HepG2 (cell line): ENCODE measurements at regions not wholly inside any gene's neighbourhood (a gene's known extent, or its start where the extent isn't known, plus 50 kb on each side); places are given as distances from the start of the nearest gene placed in this dataset.

Experiments
- ATAC-seq: fragments of 200-7000 bp; cut with Tn5 transposase; 3 replicates; pipeline ENCODE4 v1.9.1; 2020; ENCODE audit warnings: mild to moderate bottlenecking, moderate library complexity
- BruUV-seq: library from RNA; stranded (reverse); fragments of 400-500 nt; replicated peaks from 2 replicates; lab custom pipeline; 2021; lab: Mats Ljungman, UMichigan
- CTCF ChIA-PET: fragments of 300-600 bp; formaldehyde crosslinking; extraction: SDS; loops from one replicate; lab custom pipeline; 2021; ENCODE audit warnings: low total read pairs, inconsistent platforms, low intra/inter-chr PET ratio; lab: Yijun Ruan, JAX
- POLR2A ChIA-PET: fragments of 350-600 bp; sonication (Branson Sonifier 250); formaldehyde crosslinking; loops from one replicate; lab custom pipeline; 2020; ENCODE audit warnings: antibody characterized with exemption, inconsistent platforms; lab: Yijun Ruan, JAX
- DNase-seq: peaks from one replicate; pipeline ENCODE4 v3.0.0-alpha.2; 2015; ENCODE audit warnings: low spot score
- FAIRE-seq: peaks from 3 replicates; lab custom pipeline; 2011; peaks lifted over from hg19 to GRCh38; lab: Jason Lieb, UNC
- H2AFZ ChIP-seq: one replicate; pipeline ENCODE4 v1.6.1; 2011; ENCODE audit warnings: low read length, inconsistent platforms
- H3K27ac ChIP-seq: fragments of 300-600 bp; 3 replicates; pipeline ENCODE4 v1.8.0; 2011; ENCODE audit warnings: mixed run types, mild to moderate bottlenecking, mixed read lengths, low read length, inconsistent platforms; ENCODE audit not compliant: insufficient read depth; ENCODE audit errors: extremely low read length
- H3K27me3 ChIP-seq, 2 experiments: fragments of 200-600 bp in 1 of 2; 2 replicates in 1 of 2; 3 replicates in 1 of 2; pipeline versions ENCODE4 v1.6.0 to v1.8.0; 2011; ENCODE audit warnings: low read length in 2 of 2, mild to moderate bottlenecking in 2 of 2, moderate library complexity in 2 of 2, inconsistent platforms in 1 of 2; ENCODE audit not compliant: insufficient read depth in 2 of 2, control insufficient read depth in 1 of 2
- H3K36me3 ChIP-seq, 2 experiments: fragments of 200-600 bp in 1 of 2; replicated peaks in 1 of 2; 2 replicates in 1 of 2; 3 replicates in 1 of 2; pipeline versions ENCODE4 v1.5.1 to v1.8.0; 2011; ENCODE audit warnings: low read length in 2 of 2, inconsistent platforms in 1 of 2; ENCODE audit not compliant: insufficient read depth in 2 of 2, control insufficient read depth in 1 of 2
- H3K4me1 ChIP-seq: 2 replicates; pipeline ENCODE4 v1.5.1; 2012; ENCODE audit warnings: low read length, inconsistent platforms; ENCODE audit not compliant: insufficient read depth
- H3K4me2 ChIP-seq: 2 replicates; pipeline ENCODE4 v1.6.0; 2011; ENCODE audit warnings: low read depth, low read length, inconsistent platforms
- H3K4me3 ChIP-seq, 3 experiments: fragments of 200-600 bp in 1 of 3; sonication (generic), shearing (Covaris generic) in 1 of 3; replicated peaks in 1 of 3; 2 replicates each; pipeline ENCODE4 v1.5.1; 2011 to 2016; ENCODE audit warnings: low read length in 3 of 3, inconsistent platforms in 2 of 3, low read depth in 2 of 3, mild to moderate bottlenecking in 2 of 3, control low read depth in 1 of 3, mixed read lengths in 1 of 3; ENCODE audit not compliant: insufficient read depth in 1 of 3
- H3K79me2 ChIP-seq: one replicate; pipeline ENCODE4 v1.6.1; 2011; ENCODE audit warnings: low read length, inconsistent platforms; ENCODE audit not compliant: insufficient read depth
- H3K9ac ChIP-seq: 2 replicates; pipeline ENCODE4 v1.6.0; 2011; ENCODE audit warnings: mild to moderate bottlenecking, low read depth, low read length, inconsistent platforms; ENCODE audit not compliant: insufficient read depth
- H3K9me3 ChIP-seq: 2 replicates; pipeline ENCODE4 v1.5.1; 2012; ENCODE audit warnings: mild to moderate bottlenecking, low read length
- H4K20me1 ChIP-seq: 2 replicates; pipeline ENCODE4 v1.6.0; 2011; ENCODE audit warnings: inconsistent platforms, mild to moderate bottlenecking, low read length, moderate library complexity; ENCODE audit not compliant: insufficient read depth
- ATRX ChIP-seq: sonication (generic); formaldehyde crosslinking; IDR thresholded peaks from 2 replicates; pipeline ENCODE4 v1.4.0; 2020; ENCODE audit warnings: missing genetic modification reagents, borderline replicate concordance
- CAMTA2 ChIP-seq: sonication (generic); formaldehyde crosslinking; IDR thresholded peaks from 2 replicates; pipeline ENCODE4 v1.4.0; 2020; ENCODE audit warnings: mild to moderate bottlenecking, missing genetic modification reagents, borderline replicate concordance
- FOXK1 ChIP-seq: sonication (generic); formaldehyde crosslinking; IDR thresholded peaks from 2 replicates; pipeline ENCODE4 v1.4.0; 2020; ENCODE audit warnings: low read depth, missing genetic modification reagents, borderline replicate concordance
- NCOR1 ChIP-seq: fragments of 200-600 bp; sonication (generic); IDR thresholded peaks from 2 replicates; pipeline ENCODE4 v1.7.0; 2017; ENCODE audit warnings: antibody characterized with exemption, low read length, borderline replicate concordance
- NFIB ChIP-seq: sonication (generic); formaldehyde crosslinking; IDR thresholded peaks from 2 replicates; pipeline ENCODE4 v1.9.0; 2021; ENCODE audit warnings: missing genetic modification reagents, mild to moderate bottlenecking, borderline replicate concordance
- RARG ChIP-seq: sonication (generic); formaldehyde crosslinking; IDR thresholded peaks from 2 replicates; pipeline ENCODE4 v1.4.0; 2020; ENCODE audit warnings: low read depth, mild to moderate bottlenecking, missing genetic modification reagents
- SOX6 ChIP-seq, 2 experiments: fragments of 450-650 bp in 1 of 2; sonication (generic) in 1 of 2; formaldehyde crosslinking in 1 of 2; IDR thresholded peaks; 2 replicates each; pipeline versions ENCODE4 v1.4.0 to v1.6.1; 2017 to 2020; ENCODE audit warnings: antibody characterized with exemption in 1 of 2, mild to moderate bottlenecking in 1 of 2, missing genetic modification reagents in 1 of 2
- STAT5B ChIP-seq: sonication (generic); formaldehyde crosslinking; IDR thresholded peaks from 2 replicates; pipeline ENCODE4 v1.4.0; 2020; ENCODE audit warnings: missing genetic modification reagents
- ZNF326 ChIP-seq: sonication (generic); formaldehyde crosslinking; IDR thresholded peaks from 2 replicates; pipeline ENCODE4 v1.4.0; 2020; ENCODE audit warnings: missing genetic modification reagents, borderline replicate concordance
- ZNF558 ChIP-seq: sonication (generic); formaldehyde crosslinking; IDR thresholded peaks from 2 replicates; pipeline ENCODE4 v1.9.0; 2022; ENCODE audit warnings: mild to moderate bottlenecking, missing genetic modification reagents, borderline replicate concordance
- ZNF772 ChIP-seq: sonication (generic); formaldehyde crosslinking; IDR thresholded peaks from 2 replicates; pipeline ENCODE4 v1.5.0; 2020; ENCODE audit warnings: mild to moderate bottlenecking, missing genetic modification reagents
- WGBS: methylation state at CpG from one replicate; pipeline ENCODE4 v1.1.6; 2017; ENCODE audit warnings: low lambda C conversion rate; 5-methylcytosine and 5-hydroxymethylcytosine counted together
- in situ Hi-C: cut with HindIII; loops from 2 replicates; pipeline ENCODE4 v1.10.0; 2017; ENCODE audit warnings: low pct_unique_long_range_greater_than_20kb; ENCODE audit not compliant: extremely low pct_ligation_motif_present
- intact Hi-C: fragments of 100-400 bp; cut with micrococcal nuclease; formaldehyde crosslinking; loops from one replicate; pipeline ENCODE4 v1.10.0; 2022; ENCODE audit not compliant: unreplicated experiment
- TF ChIP-seq, protein P1 (sequence below): sonication (generic); formaldehyde crosslinking; conservative IDR thresholded peaks from 2 replicates; pipeline ENCODE4 v1.8.1; 2023; ENCODE audit warnings: missing genetic modification reagents

- Histone ChIP-seq H3K36me3 (no peaks in the 10 kb centered on the region), H3K79me2 (no peaks in the 10 kb centered on the region), H4K20me1 (no peaks in the 10 kb centered on the region), H3K9me3 (peaks cover 7% of the 10 kb centered on the region), H3K4me3 (no peak overlapping the region), H3K27me3 (no peaks in the 10 kb centered on the region), H3K9ac (no peak overlapping the region), H2AFZ (no peak overlapping the region), H3K27ac (no peak overlapping the region)
- DNase-seq (no peak), ATAC-seq (no peak), FAIRE-seq (no peak)
- intact Hi-C loops (no loop called here), in situ Hi-C loops (no loop called here)
- POLR2A ChIA-PET: no interaction called here
- WGBS: 89% methylated on average over 11 of the region's 12 CpGs
- TF ChIP-seq, protein P1, sequence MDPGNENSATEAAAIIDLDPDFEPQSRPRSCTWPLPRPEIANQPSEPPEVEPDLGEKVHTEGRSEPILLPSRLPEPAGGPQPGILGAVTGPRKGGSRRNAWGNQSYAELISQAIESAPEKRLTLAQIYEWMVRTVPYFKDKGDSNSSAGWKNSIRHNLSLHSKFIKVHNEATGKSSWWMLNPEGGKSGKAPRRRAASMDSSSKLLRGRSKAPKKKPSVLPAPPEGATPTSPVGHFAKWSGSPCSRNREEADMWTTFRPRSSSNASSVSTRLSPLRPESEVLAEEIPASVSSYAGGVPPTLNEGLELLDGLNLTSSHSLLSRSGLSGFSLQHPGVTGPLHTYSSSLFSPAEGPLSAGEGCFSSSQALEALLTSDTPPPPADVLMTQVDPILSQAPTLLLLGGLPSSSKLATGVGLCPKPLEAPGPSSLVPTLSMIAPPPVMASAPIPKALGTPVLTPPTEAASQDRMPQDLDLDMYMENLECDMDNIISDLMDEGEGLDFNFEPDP (CRISPR knock-in tag): no peak
- no peak for TF ChIP-seq SOX6 (IDR thresholded peaks at IDR 0.05)
- TF ChIP-seq SOX6 (CRISPR knock-in tag; IDR thresholded peaks at IDR 0.05): no peak
- TF ChIP-seq RARG (CRISPR knock-in tag): no peak
- no peak for TF ChIP-seq STAT5B (CRISPR knock-in tag)
- no peak for TF ChIP-seq NCOR1
- TF ChIP-seq FOXK1: no peak
- TF ChIP-seq ZNF772 (CRISPR knock-in tag): no peak
- no peak for TF ChIP-seq CAMTA2 (CRISPR knock-in tag)
- no peak for TF ChIP-seq ZNF558
- TF ChIP-seq ZNF326 (CRISPR knock-in tag): no peak
- TF ChIP-seq ATRX: no peak
- no peak for TF ChIP-seq NFIB (CRISPR knock-in tag)
- TF ChIP-seq, all 625 proteins: peak for 0
- Histone ChIP-seq H3K4me2 (no peak overlapping the region), H3K4me1 (peaks cover 57% of the 10 kb centered on the region)
- no TSS peak for BruUV-seq
- CTCF ChIA-PET: no interaction called here
Observed at GRCh38 chr11:69423611-69424385, 57.7 kb upstream of the LINC01488 start.
